Stimulated activated CD4-positive, alpha-beta T cell treated with anti-CD3 and anti-CD28 coated beads, TNF-alpha, amount 100 ng/mL, for 48 hours (primary cell): ENCODE measurements at regions not wholly inside any gene's neighbourhood (a gene's known extent, or its start where the extent isn't known, plus 50 kb on each side); places are given as distances from the start of the nearest gene placed in this dataset.

Source experiments
- DNase-seq, 3 donors: peaks; one replicate each; pipeline ENCODE4 v3.0.0-alpha.2; 2020; ENCODE audit warnings: low read depth in 3 of 3

GRCh38 chr2:166560022-166560421, 66.0 kb upstream of the SCN7A start:
- no peak for DNase-seq

- DNase-seq, result no peak
These were observed 56.9 kb upstream of the SCN7A start for GRCh38 chr2:166550923-166551322.

DNA sequence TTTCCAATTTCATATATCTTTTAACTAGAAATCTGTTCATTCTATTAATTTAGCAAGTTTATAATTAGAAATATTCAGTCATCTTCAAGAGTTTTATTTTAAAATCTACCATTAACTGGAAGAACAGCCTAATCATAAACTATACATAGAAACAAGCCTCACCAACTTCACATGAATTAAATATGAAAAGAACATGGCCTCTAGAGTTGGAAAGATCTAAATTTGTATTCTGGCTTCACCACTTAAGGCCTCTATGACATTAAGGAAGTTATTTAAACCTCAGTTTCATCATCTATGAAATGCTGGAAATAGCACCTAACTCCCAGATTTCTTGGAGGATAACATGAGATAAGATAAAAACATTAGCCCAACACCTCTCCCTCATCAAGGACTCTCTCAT, 51.4 kb upstream of the SCN7A start:
- DNase-seq, result no peak
